ENCODE measurements at regions not wholly inside any gene's neighbourhood (a gene's known extent, or its start where the extent isn't known, plus 50 kb on each side); places are given as distances from the start of the nearest gene placed in this dataset.
A peak's percentile ranks its signal among the peaks of the same experiment; 100 is the strongest.

DNA sequence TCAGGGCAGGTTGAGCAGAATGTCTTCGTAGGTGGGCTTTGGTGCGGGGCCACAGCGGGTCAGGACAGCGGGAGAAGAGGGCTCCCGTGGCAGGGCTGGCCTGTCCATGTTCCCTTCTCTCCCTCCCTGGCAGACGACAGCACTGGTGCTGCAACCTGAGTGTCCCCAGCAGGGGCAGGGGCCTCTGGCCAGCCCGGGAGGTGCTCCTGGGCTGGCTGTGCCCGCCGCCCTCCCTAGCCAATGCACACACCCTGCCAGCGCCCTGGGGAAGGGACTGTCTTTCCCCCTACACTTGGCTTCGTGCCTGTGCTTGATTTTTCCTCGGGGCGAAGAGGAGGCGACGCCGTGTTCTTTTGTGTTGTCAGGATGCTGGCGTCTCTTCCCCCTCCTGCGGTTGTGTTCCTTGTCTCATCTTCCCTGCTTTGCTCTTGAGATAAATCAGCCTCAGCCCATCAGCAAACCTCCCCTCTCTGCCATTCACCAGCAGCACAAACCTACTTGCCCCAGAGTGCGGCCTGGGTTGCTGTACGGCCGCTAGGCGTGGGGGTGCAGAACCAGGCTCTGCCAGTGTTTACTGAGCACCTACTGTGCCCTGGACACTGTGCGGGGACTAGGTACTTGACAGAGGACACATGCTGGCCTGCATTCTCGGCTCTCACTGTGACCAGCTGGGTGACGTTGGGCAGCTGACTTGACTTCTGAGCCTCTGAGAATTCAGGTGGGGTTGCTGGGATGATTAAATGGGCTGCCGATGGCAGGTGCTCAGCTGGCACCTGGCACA is 237.3 kb upstream of the CIBAR2 start:
- no peak for DNase-seq (ENCODE audit: low read depth)
- in situ Hi-C loops (cut with HindIII; ENCODE audit: low pct_unique_long_range_greater_than_20kb, low sequenced_read_pairs) = no loop called here

DNA sequence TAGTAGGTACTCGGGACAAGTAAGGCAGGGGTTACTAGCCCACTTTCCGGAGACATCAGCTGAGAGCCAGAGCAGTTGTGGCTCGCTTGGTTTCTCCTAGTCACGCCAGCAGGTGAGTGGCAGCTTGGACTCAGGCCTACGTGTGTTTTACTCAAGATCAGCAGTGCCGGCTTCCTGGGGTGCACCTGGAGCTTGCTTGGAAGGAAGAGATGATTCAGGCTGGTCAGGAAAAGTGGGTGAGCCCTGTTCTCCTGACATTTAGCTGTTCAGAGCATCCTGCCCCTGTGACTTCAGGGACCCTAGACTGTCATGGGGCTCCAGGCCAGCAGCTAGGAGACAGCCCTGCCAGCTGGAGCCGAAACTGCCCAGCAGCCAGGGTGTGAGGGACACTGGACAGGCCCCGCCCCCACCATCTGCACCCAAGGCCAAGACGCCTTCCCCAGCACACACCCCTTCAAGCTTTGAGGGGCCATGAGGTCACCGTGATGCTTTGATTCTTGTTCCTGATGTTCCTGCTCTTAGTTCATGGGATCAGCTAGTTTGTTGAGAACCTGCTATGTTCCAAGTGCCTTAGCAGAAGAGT is 238.0 kb upstream of the CIBAR2 start:
- DNase-seq (ENCODE audit: low read depth) = no peak
- in situ Hi-C loops (cut with HindIII; ENCODE audit: low pct_unique_long_range_greater_than_20kb, low sequenced_read_pairs) = no loop called here

DNA sequence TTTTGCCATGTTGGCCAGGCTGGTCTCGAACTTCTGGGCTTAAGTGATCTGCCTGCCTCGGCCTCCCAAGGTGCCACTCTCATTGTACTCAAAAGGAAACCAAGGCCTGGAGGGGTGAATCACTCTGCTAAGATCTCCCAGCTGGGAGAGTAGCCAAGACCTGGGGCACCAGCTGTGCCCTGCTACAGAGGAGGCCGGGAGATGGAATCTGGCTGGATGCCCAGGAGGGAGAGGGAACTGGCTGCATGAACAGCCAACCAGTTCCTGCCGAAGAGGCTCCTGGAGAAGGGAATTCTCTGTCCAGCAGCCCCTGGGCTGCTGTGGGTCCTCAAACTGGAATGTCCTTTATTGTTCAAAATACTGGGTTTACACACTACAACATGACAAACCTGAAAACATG is 238.7 kb upstream of the CIBAR2 start:
- in situ Hi-C loops (cut with HindIII; ENCODE audit: low pct_unique_long_range_greater_than_20kb, low sequenced_read_pairs) = no loop called here
- peak; percentile 91 for DNase-seq (ENCODE audit: low read depth)

DNA sequence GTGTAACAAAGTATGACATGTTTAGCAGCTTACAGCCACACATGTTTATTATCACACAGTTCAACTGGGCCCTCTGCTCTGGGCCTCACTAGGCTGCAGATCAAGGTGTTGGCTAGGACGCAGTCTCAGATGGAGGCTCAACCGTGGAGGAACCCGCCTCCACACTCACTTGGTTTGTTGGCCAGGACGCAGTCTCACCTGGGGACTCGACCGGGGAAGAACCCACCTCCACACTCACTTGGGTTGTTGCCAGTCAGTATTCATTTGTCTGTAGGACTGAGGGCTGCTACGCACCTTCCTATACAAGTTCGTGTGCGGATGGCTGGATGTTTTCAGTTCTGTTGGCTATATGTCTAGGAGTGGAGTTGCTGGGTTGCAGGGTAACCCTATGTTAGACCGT is 240.7 kb upstream of the CIBAR2 start:
- no peak for DNase-seq (ENCODE audit: low read depth)
- in situ Hi-C loops (cut with HindIII; ENCODE audit: low pct_unique_long_range_greater_than_20kb, low sequenced_read_pairs) = no loop called here

DNA sequence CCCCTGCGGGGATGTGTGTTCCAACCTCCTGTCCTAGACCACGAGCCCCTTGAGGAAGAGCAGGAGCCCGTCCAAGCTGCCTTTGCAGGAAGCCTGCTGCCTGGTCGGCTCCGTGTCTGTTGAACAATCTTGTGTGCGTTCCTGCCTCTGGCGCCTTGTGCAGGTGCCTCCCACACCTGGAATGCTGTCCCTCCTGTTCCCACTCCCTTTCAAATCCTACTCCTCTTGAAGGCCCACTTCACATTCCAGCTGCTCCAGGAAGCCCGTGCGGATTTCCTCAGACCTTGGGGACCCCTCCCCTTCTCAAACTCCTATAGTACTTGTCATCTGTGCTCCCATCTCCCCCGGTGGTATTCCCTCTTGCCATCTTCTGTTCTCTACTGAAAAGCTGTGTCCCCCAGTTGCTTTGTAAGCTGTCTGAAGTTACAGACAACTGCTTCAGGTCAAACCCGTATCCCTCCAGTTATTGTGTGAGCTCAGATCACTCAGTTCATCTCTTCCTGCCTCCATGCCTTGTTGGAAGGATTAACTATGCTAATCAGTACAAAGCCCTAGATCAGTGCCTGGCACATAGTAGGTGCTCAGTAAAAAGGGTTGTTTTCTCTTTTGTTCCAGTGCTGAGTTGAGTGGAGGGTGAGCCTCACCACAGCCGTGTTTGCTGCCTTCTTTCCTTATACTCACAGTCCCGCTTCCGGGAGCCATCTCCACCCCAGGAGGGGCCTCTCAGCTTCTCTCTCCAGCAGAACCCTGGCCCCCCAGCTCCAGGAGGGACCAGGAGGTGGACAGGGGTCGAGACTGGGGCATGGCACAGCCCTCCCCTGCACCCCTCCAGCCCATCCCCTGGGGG is 241.8 kb upstream of the CIBAR2 start:
- in situ Hi-C loops (cut with HindIII; ENCODE audit: low pct_unique_long_range_greater_than_20kb, low sequenced_read_pairs) = no loop called here

DNA sequence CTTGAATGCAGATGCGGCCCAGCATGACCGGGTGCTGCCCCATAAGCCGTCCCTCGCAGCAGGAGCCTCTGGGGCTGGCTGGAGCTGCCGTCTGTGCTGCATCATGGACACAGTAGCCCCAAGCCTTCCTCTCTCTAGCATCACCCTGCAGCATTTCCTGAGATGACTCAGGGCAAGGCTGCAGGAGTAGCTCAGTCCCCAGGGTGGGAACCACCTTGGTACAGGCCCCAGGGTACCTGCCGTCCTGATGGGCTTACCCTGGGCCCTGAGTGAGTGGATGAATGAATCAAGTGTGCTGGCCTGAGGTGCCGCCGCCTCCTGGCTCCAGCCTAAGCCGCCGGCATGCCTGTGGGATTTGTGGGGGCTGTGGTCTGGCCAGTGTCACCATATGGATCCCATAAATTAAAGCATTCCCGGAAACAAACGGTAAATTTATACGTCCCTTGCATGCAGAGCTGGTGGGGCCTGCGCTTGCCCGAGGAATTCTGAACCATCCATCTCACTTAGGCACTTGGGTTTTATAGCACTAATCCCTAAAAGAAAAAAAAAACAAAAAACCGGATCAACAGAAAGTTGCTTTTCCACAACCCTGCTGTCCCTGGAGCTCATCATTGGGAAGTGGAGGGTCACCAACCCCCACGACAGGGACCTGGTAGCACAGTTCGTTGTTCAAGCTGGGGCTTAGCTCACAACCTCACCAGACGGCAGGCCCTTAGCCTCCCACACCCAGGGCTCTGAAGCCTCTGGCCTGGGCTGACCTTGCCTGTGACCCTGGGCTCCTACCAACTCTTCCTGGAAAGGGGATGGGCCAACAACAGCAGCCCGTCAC is 242.6 kb upstream of the CIBAR2 start:
- in situ Hi-C loops (cut with HindIII; ENCODE audit: low pct_unique_long_range_greater_than_20kb, low sequenced_read_pairs) = no loop called here

More for the DNA sequence above, 241.8 kb upstream of the CIBAR2 start:
- DNase-seq (ENCODE audit: low read depth) = no peak

DNA sequence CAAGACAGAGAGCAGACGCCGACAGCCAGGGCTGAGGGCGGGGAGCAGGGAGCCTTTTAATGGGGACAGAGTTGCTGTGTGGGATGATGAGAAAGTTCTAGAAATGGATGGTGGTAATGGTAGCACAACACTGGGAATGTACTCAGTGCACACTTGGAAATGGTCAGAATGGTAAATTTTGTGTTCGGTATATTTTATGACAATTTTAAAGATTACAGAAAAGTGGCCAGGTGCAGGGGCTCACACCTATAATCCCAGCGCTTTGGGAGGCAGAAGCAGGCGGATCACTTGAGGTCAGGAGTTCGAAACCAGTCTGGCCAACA is 243.2 kb upstream of the CIBAR2 start:
- DNase-seq (ENCODE audit: low read depth) = no peak
- in situ Hi-C loops (cut with HindIII; ENCODE audit: low pct_unique_long_range_greater_than_20kb, low sequenced_read_pairs) = no loop called here

More for the DNA sequence above, 242.6 kb upstream of the CIBAR2 start:
- no peak for DNase-seq (ENCODE audit: low read depth)

DNA sequence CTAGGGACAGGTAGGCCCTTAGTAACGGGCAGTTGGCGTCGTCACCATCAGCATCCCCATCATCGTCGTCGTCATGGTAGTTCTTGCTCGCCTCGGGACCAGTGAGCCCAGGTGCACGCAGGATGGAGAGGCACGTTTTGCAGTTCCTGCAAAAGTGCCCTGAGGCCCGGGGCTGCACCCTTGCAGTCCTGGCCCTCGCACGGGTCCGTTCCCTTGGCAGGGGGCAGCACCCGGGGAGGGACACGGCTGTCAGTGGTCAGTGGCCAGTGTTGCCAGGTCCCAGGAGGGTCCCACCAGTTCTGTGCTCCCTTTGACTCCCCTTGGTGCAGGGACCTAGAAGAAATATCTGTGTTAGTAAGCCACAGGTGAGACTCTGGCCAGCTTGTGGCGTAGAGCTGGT is 243.9 kb upstream of the CIBAR2 start:
- DNase-seq (ENCODE audit: low read depth) = no peak
- in situ Hi-C loops (cut with HindIII; ENCODE audit: low pct_unique_long_range_greater_than_20kb, low sequenced_read_pairs) = no loop called here

DNA sequence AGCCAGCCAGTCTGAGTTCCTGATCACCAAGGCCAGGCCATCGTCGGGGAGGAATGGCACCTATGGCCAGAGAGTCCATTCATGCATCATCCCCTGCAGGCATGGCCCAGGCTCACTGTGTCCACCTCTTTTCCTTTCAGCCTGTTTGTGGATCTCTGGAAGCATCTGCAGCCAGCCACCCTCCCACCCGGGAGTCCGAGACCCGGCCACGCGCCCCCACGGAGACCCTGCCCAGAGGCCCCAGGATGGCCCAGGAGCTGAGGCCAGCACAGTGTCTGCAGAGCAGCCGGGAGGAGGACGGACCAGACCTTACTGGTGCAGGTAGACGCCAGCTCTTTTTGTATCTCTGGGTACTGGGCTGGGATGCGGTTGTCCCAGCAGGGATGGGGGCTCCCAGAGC is 245.1 kb upstream of the CIBAR2 start:
- no peak for DNase-seq (ENCODE audit: low read depth)
- in situ Hi-C loops (cut with HindIII; ENCODE audit: low pct_unique_long_range_greater_than_20kb, low sequenced_read_pairs) = no loop called here

DNA sequence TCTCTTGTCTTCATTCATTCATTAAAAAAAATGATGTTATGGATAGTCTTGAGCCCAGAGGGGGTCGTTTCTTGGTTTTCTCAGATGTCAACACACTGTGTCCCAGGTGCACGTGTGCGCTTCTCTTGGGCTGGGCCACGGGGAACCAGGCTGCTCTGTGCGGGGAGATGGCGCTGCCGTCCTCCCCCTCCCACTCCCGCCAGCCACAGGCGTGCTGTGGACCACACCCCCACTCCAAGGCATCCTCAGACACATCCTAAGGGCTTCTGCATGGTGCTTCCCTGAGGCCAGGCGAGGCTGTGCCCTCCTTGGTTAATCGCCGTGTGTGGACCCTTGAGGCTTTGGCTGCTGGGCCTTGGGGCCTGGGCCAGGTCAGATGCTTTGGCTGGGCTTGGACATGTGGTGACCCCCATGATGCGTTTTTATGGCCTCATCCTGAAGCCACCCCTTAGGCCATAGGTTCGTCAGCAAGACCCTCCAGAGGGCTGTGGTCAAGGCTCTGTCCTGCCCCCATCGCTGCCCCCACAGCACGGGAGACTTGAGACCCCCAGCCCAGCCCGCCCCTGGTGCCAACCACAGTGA is 245.7 kb upstream of the CIBAR2 start:
- no peak for DNase-seq (ENCODE audit: low read depth)
- in situ Hi-C loops (cut with HindIII; ENCODE audit: low pct_unique_long_range_greater_than_20kb, low sequenced_read_pairs) = no loop called here

DNA sequence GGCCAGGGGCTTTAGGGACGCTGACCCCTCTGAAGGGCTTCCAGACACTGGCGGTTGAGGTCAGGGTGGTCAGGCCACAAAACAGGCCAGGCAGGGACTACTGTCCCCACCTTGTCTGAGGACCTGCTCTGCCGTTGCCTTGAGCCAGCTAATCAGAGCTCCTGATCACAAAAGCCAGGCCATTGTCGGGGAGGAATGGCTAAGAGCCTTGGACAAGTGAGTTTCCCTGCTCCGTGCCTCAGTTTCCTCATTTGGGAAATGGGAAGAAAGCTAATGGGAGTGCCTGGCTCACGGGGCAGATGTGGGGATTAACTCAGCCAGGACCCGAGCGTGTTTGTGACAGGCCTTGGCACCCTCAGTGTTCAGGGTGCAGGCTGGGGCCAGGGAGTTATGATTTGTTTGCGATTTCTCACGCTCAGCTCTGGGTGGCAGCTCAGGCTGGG is 246.5 kb upstream of the CIBAR2 start:
- in situ Hi-C loops (cut with HindIII; ENCODE audit: low pct_unique_long_range_greater_than_20kb, low sequenced_read_pairs) = no loop called here
- no peak for DNase-seq (ENCODE audit: low read depth)

DNA sequence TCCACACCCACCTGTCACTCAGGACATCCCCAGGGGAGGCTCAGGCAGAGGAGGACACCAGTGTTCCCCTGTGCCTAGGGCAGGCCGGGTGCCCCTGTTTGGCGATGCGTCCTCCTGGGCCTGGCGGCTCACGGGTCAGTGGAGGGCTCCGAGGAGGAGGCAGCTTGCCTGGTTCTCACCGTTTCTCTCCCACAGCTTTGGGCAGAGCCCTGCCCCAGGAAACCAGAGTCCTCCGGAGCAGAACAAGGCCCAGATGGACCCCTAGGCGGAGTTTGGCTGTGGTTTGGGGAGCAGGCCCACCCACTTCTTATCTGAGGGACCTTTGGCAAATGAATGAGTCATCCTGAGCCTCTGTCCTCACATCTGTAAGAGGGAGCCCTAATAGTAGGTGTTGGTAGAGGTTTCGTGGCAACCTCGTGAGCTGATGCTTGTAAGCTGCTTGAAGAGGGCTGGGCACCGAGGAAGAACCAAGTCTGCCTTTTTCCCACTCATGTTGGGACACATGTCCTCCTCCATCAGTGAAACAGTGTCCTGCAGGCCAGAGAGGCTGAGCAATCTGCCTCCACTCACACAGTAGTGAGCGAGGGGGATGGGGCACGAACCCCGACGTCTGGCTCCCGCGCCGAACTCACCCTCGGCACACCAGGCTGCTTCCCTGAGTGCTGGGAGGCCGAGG is 247.0 kb upstream of the CIBAR2 start:
- in situ Hi-C loops (cut with HindIII; ENCODE audit: low pct_unique_long_range_greater_than_20kb, low sequenced_read_pairs) = no loop called here
- DNase-seq (ENCODE audit: low read depth) = no peak

DNA sequence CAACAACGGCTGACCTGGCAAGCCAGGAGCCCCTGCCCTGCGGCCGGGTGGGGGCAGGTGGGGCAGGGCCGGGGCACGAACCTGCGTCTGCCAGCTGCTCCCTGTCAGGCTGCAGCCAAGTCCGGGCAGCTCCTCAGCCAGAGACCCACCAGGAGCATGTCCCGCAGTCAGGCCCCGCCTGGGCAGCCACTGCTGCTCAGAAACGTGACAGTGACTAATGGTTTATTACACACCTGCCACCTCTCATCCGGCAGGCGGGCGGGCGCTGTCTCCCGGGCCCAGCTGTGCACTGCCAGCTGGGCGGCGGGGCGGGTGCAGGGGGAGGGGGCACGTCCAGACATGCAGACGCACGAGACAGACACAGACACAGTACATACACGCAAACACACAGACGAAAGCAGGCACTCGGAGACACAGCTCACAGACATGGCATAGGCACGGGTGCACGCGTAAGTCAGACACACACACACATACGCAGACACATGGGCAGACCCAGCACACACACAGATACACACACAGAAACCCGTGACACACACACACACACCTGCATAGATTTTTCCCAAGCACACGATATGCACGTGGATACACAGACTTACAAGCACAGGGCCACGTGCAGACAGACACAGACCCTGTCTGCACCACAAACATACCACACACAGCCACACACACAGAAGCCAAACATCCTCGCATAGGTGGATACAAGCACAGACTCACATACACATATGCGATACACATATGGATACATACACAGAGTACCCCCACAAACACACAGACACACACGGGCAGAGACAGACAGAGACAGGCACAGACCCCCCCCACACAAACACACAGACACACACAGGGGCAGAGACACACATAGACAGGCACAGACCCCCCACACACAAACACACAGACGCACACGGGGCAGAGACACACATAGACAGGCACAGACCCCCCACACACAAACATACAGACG is 248.3 kb upstream of the CIBAR2 start:
- in situ Hi-C loops (cut with HindIII; ENCODE audit: low pct_unique_long_range_greater_than_20kb, low sequenced_read_pairs) = no loop called here
- no peak for DNase-seq (ENCODE audit: low read depth)

DNA sequence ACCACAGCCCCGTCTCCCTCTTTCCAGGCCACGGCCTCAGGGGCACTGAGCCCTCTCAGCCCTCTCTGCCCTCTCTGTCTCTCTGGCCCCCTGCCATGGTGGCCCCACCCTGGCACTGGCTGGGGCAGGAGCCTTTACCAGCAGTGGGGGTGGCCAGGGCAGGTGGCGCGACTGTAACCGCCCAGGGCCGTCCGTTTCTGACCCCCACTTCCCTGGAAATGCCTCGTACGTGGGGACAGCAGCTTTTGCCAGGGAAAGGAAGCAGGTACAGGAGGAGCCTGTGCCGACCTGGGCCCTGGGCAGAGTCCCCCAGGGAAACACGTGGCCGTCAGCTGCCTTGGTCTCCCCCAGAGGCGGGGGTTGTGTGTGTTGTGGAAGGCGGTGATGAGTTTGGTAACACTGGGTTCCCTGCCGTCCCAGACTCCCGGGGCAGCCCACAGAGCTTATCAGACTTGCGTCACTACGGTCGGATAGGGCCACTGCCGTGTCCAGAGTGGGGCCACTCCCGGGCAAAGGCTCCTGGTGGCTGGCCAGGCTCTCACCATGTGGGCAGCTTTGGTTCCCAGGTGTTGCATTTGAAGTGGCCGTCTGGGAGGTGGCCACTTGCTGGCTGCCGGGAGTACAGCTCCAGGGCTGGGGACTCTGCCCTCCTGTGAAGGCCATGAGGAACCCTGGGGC is 249.3 kb upstream of the CIBAR2 start:
- in situ Hi-C loops (cut with HindIII; ENCODE audit: low pct_unique_long_range_greater_than_20kb, low sequenced_read_pairs) = no loop called here
- no peak for DNase-seq (ENCODE audit: low read depth)

DNA sequence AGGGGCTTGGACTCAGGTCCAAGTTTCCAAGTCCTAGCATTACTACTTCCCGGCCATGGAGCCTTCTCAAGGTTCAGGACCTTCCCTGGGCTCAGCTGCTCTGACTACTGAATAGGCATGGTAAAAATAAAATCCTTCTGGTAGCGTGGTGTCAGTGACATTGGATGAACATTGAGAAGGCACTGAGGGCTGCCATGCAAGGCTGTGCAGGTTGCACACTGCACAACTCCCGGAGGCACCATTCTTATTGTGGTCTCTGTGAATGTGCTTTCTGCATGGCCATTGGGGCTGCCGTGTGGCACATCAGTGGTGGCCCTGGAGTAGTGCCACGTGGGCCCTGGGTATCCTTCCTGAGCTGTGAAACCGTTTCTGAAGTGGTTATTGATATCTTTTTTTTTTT is 250.2 kb upstream of the CIBAR2 start:
- in situ Hi-C loops (cut with HindIII; ENCODE audit: low pct_unique_long_range_greater_than_20kb, low sequenced_read_pairs) = no loop called here
- no peak for DNase-seq (ENCODE audit: low read depth)

DNA sequence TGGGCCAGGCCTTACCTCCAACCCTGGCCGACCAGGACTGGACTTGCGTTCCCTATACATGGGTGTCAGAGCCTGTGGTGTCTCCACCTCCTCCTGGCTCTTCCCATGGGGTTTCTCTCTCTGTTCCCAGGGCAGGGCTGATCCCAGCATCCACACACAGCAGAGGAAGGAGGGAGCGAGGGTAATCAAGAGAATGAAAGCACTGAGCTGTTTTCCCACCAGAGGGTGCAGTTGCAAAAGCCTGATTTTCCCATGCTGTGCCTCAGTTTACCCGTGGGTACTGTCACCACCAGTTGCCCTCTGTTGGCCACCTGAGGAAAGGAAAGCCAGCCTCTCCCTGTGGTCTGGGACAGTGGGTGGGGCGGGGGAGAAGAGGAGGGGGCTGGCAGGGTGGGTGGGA is 249.7 kb upstream of the GSE1 start:
- no peak for DNase-seq (ENCODE audit: low read depth)
- in situ Hi-C loops (cut with HindIII; ENCODE audit: low pct_unique_long_range_greater_than_20kb, low sequenced_read_pairs) = no loop called here

All from Caki2 (cell line).